COLO829 (cell line): ENCODE measurements at regions not wholly inside any gene's neighbourhood (a gene's known extent, or its start where the extent isn't known, plus 50 kb on each side); places are given as distances from the start of the nearest gene placed in this dataset.
"Not testable (repeated sequence)": the region's sequence is repeated elsewhere in the genome, so short reads cannot be mapped to it uniquely, and the experiment has no call there.

Experiments used
- DNase-seq: peaks from one replicate; pipeline ENCODE4 v3.0.0; 2012; ENCODE audit warnings: low spot score

GRCh38 chr18:51248685-51249084 lies 51.2 kb upstream of the MEX3C start:
- no peak for DNase-seq

GRCh38 chr18:51250006-51250405 lies 52.5 kb upstream of the MEX3C start:
- no peak for DNase-seq

- DNase-seq: no peak
Observed at GRCh38 chr18:51250458-51251024, 53.1 kb upstream of the MEX3C start.

GRCh38 chr18:51251625-51252024 lies 54.1 kb upstream of the MEX3C start:
- no peak for DNase-seq

- DNase-seq: no peak
Observed at GRCh38 chr18:51253476-51253875, 56.0 kb upstream of the MEX3C start.

GRCh38 chr18:51255693-51256092 lies 58.2 kb upstream of the MEX3C start:
- no peak for DNase-seq

GRCh38 chr18:51257150-51257549 lies 59.7 kb upstream of the MEX3C start:
- DNase-seq: no peak

GRCh38 chr18:51260118-51260517 lies 62.6 kb upstream of the MEX3C start:
- DNase-seq: no peak

- not testable (repeated sequence) for DNase-seq
Observed at GRCh38 chr18:51266077-51266476, 68.6 kb upstream of the MEX3C start.

GRCh38 chr18:51266773-51267172 lies 69.3 kb upstream of the MEX3C start:
- no peak for DNase-seq

- no peak for DNase-seq
Observed at GRCh38 chr18:51273437-51273836, 76.0 kb upstream of the MEX3C start.

GRCh38 chr18:51275712-51276476 lies 78.4 kb upstream of the MEX3C start:
- DNase-seq: no peak

GRCh38 chr18:51278045-51278649 lies 80.7 kb upstream of the MEX3C start:
- DNase-seq: peak; percentile 54

GRCh38 chr18:51279367-51279984 lies 82.0 kb upstream of the MEX3C start:
- DNase-seq: no peak

GRCh38 chr18:51287818-51288508 lies 90.5 kb upstream of the MEX3C start:
- DNase-seq: no peak

- no peak for DNase-seq
Observed at GRCh38 chr18:51288582-51288981, 91.1 kb upstream of the MEX3C start.

- peak; percentile 26 for DNase-seq
Observed at GRCh38 chr18:51290860-51291259, 93.4 kb upstream of the MEX3C start.

- DNase-seq: no peak
Observed at GRCh38 chr18:51300912-51301311, 103.4 kb upstream of the MEX3C start.

GRCh38 chr18:51301376-51301775 lies 103.9 kb upstream of the MEX3C start:
- DNase-seq: no peak

- no peak for DNase-seq
Observed at GRCh38 chr18:51316677-51317076, 119.2 kb upstream of the MEX3C start.

- no peak for DNase-seq
Observed at GRCh38 chr18:51321696-51322095, 124.2 kb upstream of the MEX3C start.

- DNase-seq: no peak
Observed at GRCh38 chr18:51323961-51324360, 126.5 kb upstream of the MEX3C start.
